ENCODE measurements at regions not wholly inside any gene's neighbourhood (a gene's known extent, or its start where the extent isn't known, plus 50 kb on each side); places are given as distances from the start of the nearest gene placed in this dataset.

DNA sequence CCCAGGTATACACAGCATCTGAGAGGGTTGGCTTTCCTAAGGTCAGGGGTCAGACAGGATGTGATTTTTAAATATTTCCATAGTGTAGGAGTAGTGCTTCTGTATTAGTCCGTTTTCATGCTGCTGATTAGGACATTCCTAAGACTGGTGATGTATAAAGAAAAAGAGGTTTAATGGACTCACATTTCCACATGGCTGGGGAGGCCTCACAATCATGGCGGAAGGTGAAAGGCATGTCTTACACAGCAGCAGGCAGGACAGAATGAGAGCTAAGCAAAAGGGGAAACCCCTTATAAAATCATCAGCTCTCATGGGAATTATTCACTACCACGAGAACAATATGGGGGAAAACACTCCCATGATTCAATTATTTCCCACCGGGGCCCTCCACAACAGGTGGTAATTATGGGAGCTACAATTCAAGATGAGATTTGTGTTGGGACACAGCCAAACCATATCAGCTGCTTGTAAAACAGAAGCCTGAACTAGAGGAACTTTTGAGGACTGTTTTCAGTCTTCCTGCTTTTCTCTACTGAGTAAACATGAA lies 91.0 kb upstream of the MEI4 start (continued):
- TF ChIP-seq, protein P1, sequence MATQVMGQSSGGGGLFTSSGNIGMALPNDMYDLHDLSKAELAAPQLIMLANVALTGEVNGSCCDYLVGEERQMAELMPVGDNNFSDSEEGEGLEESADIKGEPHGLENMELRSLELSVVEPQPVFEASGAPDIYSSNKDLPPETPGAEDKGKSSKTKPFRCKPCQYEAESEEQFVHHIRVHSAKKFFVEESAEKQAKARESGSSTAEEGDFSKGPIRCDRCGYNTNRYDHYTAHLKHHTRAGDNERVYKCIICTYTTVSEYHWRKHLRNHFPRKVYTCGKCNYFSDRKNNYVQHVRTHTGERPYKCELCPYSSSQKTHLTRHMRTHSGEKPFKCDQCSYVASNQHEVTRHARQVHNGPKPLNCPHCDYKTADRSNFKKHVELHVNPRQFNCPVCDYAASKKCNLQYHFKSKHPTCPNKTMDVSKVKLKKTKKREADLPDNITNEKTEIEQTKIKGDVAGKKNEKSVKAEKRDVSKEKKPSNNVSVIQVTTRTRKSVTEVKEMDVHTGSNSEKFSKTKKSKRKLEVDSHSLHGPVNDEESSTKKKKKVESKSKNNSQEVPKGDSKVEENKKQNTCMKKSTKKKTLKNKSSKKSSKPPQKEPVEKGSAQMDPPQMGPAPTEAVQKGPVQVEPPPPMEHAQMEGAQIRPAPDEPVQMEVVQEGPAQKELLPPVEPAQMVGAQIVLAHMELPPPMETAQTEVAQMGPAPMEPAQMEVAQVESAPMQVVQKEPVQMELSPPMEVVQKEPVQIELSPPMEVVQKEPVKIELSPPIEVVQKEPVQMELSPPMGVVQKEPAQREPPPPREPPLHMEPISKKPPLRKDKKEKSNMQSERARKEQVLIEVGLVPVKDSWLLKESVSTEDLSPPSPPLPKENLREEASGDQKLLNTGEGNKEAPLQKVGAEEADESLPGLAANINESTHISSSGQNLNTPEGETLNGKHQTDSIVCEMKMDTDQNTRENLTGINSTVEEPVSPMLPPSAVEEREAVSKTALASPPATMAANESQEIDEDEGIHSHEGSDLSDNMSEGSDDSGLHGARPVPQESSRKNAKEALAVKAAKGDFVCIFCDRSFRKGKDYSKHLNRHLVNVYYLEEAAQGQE (IDR thresholded peaks at IDR 0.05; ENCODE audit: low read depth) = no peak
- TF ChIP-seq ZFX (IDR thresholded peaks at IDR 0.05) (no peak), ZNF274 (IDR thresholded peaks at IDR 0.05; ENCODE audit: low read depth, low read length) (no peak), POLR2AphosphoS5 (IDR thresholded peaks at IDR 0.05; ENCODE audit: low read depth, low read length) (no peak), POLR2A (IDR thresholded peaks at IDR 0.05; ENCODE audit: borderline replicate concordance, extremely low read depth, insufficient read depth, insufficient read length) (no peak)

GRCh38 chr6:77565370-77565769 lies 87.5 kb upstream of the MEI4 start:
- no peaks in the 10 kb centered on the region for H3K79me2 ChIP-seq (ENCODE audit: insufficient read depth, low read length)
- DNase-seq (ENCODE audit: low read depth, low spot score) (no peak), ATAC-seq (no peak)
- H3K9me2 ChIP-seq (ENCODE audit: insufficient read depth) = no peaks in the 10 kb centered on the region
- H3K27ac ChIP-seq (ENCODE audit: low read depth, low read length) = no peak overlapping the region
- no peaks in the 10 kb centered on the region for H3K27me3 ChIP-seq (ENCODE audit: insufficient read depth, low read length)
- no peak overlapping the region for H3K9ac ChIP-seq (ENCODE audit: low read length)
- no peak overlapping the region for H3K4me2 ChIP-seq (ENCODE audit: low read length)
- CTCF ChIA-PET = no interaction called here
- H4K20me1 ChIP-seq (ENCODE audit: insufficient read depth) = no peaks in the 10 kb centered on the region
- H3K36me3 ChIP-seq (ENCODE audit: control insufficient read depth in 1 of 2, insufficient read depth in 2 of 2, low read length in 2 of 2) = no peaks in the 10 kb centered on the region
- TF ChIP-seq CBX3 (IDR thresholded peaks at IDR 0.05; ENCODE audit: low read depth) = no peak
- no peak for TF ChIP-seq FOSL1 (IDR thresholded peaks at IDR 0.05; ENCODE audit: low read depth)
- TF ChIP-seq YY1 (IDR thresholded peaks at IDR 0.05; ENCODE audit: extremely low read depth, insufficient replicate concordance, low read depth, low read length) = no peak
- no peak for TF ChIP-seq EZH2 (IDR thresholded peaks at IDR 0.05)
- no peak for TF ChIP-seq ZFX (IDR thresholded peaks at IDR 0.05)
- TF ChIP-seq MAX (IDR thresholded peaks at IDR 0.05) = no peak
- no peak for TF ChIP-seq CEBPB (IDR thresholded peaks at IDR 0.05; ENCODE audit: low read depth)
- TF ChIP-seq EGR1 (IDR thresholded peaks at IDR 0.05; ENCODE audit: low read depth) = no peak
- H3K4me3 ChIP-seq (replicated peaks in 1 of 2; ENCODE audit: low read depth in 1 of 2, low read length in 2 of 2) = no peak overlapping the region
- RAD21 ChIA-PET (ENCODE audit: low non-redundant PET in 1 of 2, low total read pairs in 2 of 2, uncharacterized antibody in 2 of 2, unreplicated experiment in 2 of 2) = no interaction called here
- no TSS peak for BruUV-seq (replicated peaks)
- intact Hi-C loops (cut with micrococcal nuclease) = no loop called here
- POLR2A ChIA-PET = no interaction called here
- no peak overlapping the region for H2AFZ ChIP-seq (ENCODE audit: low read depth, low read length, poor library complexity, severe bottlenecking)
- H3K9me3 ChIP-seq (ENCODE audit: control insufficient read depth in 1 of 2, insufficient read depth in 1 of 2, low read depth in 1 of 2, low read length in 2 of 2) = no peaks in the 10 kb centered on the region
- H3K4me1 ChIP-seq (ENCODE audit: control insufficient read depth in 1 of 2, insufficient read depth in 2 of 2, low read length in 2 of 2) = no peaks in the 10 kb centered on the region

All from HCT116 (cell line).